ENCODE measurements at regions not wholly inside any gene's neighbourhood (a gene's known extent, or its start where the extent isn't known, plus 50 kb on each side); places are given as distances from the start of the nearest gene placed in this dataset.

GRCh38 chr5:165244407-165244806 lies 1739.0 kb downstream of the MAT2B start:
- Histone ChIP-seq H3K4me1 (no peaks in the 10 kb centered on the region), H3K4me3 (replicated peaks in 1 of 3) (no peak overlapping the region), H3K36me3 (no peaks in the 10 kb centered on the region), H3K9me3 (no peaks in the 10 kb centered on the region), H3K27me3 (no peaks in the 10 kb centered on the region), H3K27ac (no peak overlapping the region)
- TF ChIP-seq POLR2A (IDR thresholded peaks at IDR 0.05) (no peak), CTCF (IDR thresholded peaks at IDR 0.05) (no peak)
- DNase-seq: no peak
- 56 to 84% methylated on average over 3 of the region's 3 CpGs for WGBS, 2 donors
- intact Hi-C loops (cut with DNase I): no loop called here

GRCh38 chr5:165258197-165258771 lies 1752.9 kb downstream of the MAT2B start:
- no peak overlapping the region for H3K27ac ChIP-seq
- no peaks in the 10 kb centered on the region for H3K4me1 ChIP-seq
- no peaks in the 10 kb centered on the region for H3K27me3 ChIP-seq
- TF ChIP-seq POLR2A (IDR thresholded peaks at IDR 0.05): no peak
- TF ChIP-seq CTCF (IDR thresholded peaks at IDR 0.05): no peak
- DNase-seq: no peak
- no peaks in the 10 kb centered on the region for H3K9me3 ChIP-seq
- H3K4me3 ChIP-seq (replicated peaks in 1 of 3): no peak overlapping the region
- no peaks in the 10 kb centered on the region for H3K36me3 ChIP-seq
- intact Hi-C loops (cut with DNase I): no loop called here
- WGBS, 2 donors: 71 to 79% methylated on average over 6 of the region's 6 CpGs

- Histone ChIP-seq H3K4me1 (no peaks in the 10 kb centered on the region), H3K27ac (no peak overlapping the region), H3K27me3 (no peaks in the 10 kb centered on the region), H3K36me3 (no peaks in the 10 kb centered on the region), H3K4me3 (replicated peaks in 1 of 3) (no peak overlapping the region), H3K9me3 (no peaks in the 10 kb centered on the region)
- no peak for DNase-seq
- TF ChIP-seq CTCF (IDR thresholded peaks at IDR 0.05) (no peak), POLR2A (IDR thresholded peaks at IDR 0.05) (no peak)
- intact Hi-C loops (cut with DNase I): no loop called here
Measured at GRCh38 chr5:165260426-165260825, 1755.0 kb downstream of the MAT2B start.

GRCh38 chr5:165263536-165263935 lies 1758.1 kb downstream of the MAT2B start:
- H3K36me3 ChIP-seq: no peaks in the 10 kb centered on the region
- no peaks in the 10 kb centered on the region for H3K27me3 ChIP-seq
- TF ChIP-seq POLR2A (IDR thresholded peaks at IDR 0.05) (no peak), CTCF (IDR thresholded peaks at IDR 0.05) (no peak)
- no peaks in the 10 kb centered on the region for H3K9me3 ChIP-seq
- DNase-seq: no peak
- H3K4me1 ChIP-seq: no peaks in the 10 kb centered on the region
- H3K4me3 ChIP-seq (replicated peaks in 1 of 3): no peak overlapping the region
- H3K27ac ChIP-seq: no peak overlapping the region
- WGBS, 2 donors: 81 to 86% methylated on average over 3 of the region's 3 CpGs
- intact Hi-C loops (cut with DNase I): no loop called here

- no peak overlapping the region for H3K27ac ChIP-seq
- no peaks in the 10 kb centered on the region for H3K36me3 ChIP-seq
- DNase-seq: no peak
- H3K27me3 ChIP-seq: no peaks in the 10 kb centered on the region
- H3K4me3 ChIP-seq (replicated peaks in 1 of 3): no peak overlapping the region
- no peaks in the 10 kb centered on the region for H3K9me3 ChIP-seq
- 62 to 76% methylated on average over 4 of the region's 4 CpGs for WGBS, 2 donors
- intact Hi-C loops (cut with DNase I): no loop called here
- TF ChIP-seq POLR2A (IDR thresholded peaks at IDR 0.05) (no peak), CTCF (IDR thresholded peaks at IDR 0.05) (no peak)
- H3K4me1 ChIP-seq: no peaks in the 10 kb centered on the region
Measured at GRCh38 chr5:165266939-165267338, 1761.5 kb downstream of the MAT2B start.

Measured in thyroid gland (tissue), 4 donors.